D721Med (cell line): ENCODE measurements at regions not wholly inside any gene's neighbourhood (a gene's known extent, or its start where the extent isn't known, plus 50 kb on each side); places are given as distances from the start of the nearest gene placed in this dataset.

Experiments
- DNase-seq: peaks from one replicate; pipeline ENCODE4 v3.0.0; 2011; ENCODE audit warnings: low spot score; ENCODE audit not compliant: insufficient read length
- FAIRE-seq: peaks from 2 replicates; lab custom pipeline; 2011; peaks lifted over from hg19 to GRCh38; lab: Jason Lieb, UNC
- TF ChIP-seq, protein P1 (sequence below): IDR thresholded peaks from 2 replicates; pipeline ENCODE4 v1.5.1; 2012; ENCODE audit warnings: mild to moderate bottlenecking, control low read depth; ENCODE audit not compliant: insufficient read depth; ENCODE audit errors: missing control alignments

DNA sequence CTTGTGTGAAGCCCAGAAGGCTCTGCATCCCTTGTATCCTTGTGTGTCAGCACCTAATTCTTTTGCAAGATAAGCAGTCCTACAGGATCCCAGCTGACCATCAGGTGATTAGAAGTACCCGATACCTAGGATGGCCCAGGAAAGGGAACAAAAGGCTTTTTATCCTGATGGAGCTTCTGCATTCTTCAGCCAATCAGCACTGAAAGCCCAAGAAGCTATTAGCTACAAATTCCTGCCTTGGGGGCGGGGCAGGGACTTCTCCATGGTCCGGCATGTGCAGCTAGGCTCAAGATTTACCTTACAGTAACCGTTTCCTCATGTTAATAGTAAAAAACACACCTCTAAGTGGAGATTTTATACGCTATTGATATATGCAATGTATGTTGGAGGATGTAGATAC is 264.6 kb upstream of the THUMPD2 start:
- TF ChIP-seq, protein P1, sequence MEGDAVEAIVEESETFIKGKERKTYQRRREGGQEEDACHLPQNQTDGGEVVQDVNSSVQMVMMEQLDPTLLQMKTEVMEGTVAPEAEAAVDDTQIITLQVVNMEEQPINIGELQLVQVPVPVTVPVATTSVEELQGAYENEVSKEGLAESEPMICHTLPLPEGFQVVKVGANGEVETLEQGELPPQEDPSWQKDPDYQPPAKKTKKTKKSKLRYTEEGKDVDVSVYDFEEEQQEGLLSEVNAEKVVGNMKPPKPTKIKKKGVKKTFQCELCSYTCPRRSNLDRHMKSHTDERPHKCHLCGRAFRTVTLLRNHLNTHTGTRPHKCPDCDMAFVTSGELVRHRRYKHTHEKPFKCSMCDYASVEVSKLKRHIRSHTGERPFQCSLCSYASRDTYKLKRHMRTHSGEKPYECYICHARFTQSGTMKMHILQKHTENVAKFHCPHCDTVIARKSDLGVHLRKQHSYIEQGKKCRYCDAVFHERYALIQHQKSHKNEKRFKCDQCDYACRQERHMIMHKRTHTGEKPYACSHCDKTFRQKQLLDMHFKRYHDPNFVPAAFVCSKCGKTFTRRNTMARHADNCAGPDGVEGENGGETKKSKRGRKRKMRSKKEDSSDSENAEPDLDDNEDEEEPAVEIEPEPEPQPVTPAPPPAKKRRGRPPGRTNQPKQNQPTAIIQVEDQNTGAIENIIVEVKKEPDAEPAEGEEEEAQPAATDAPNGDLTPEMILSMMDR = no peak
- no peak for FAIRE-seq
- DNase-seq = no peak

DNA sequence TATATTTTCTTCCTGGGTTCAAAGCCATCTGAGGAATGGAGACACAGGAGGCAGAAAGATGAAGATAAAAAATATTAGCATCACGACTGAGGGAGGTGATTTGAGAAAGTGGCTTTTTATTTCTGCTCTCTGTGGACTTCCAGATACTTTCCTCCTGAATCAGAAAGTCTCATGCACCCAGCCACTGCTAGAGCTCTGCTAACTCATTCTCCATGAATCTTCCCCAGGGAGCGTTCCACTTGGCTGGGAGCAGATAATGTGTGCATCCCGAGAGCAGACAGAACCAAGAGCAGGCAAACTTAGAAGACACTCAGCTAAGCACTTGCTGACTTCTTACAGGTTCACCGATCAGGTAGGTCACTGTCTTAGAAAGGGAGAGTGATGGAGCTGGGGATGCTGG is 264.1 kb upstream of the THUMPD2 start:
- FAIRE-seq (no peak), DNase-seq (no peak)
- TF ChIP-seq, protein P1 = no peak

DNA sequence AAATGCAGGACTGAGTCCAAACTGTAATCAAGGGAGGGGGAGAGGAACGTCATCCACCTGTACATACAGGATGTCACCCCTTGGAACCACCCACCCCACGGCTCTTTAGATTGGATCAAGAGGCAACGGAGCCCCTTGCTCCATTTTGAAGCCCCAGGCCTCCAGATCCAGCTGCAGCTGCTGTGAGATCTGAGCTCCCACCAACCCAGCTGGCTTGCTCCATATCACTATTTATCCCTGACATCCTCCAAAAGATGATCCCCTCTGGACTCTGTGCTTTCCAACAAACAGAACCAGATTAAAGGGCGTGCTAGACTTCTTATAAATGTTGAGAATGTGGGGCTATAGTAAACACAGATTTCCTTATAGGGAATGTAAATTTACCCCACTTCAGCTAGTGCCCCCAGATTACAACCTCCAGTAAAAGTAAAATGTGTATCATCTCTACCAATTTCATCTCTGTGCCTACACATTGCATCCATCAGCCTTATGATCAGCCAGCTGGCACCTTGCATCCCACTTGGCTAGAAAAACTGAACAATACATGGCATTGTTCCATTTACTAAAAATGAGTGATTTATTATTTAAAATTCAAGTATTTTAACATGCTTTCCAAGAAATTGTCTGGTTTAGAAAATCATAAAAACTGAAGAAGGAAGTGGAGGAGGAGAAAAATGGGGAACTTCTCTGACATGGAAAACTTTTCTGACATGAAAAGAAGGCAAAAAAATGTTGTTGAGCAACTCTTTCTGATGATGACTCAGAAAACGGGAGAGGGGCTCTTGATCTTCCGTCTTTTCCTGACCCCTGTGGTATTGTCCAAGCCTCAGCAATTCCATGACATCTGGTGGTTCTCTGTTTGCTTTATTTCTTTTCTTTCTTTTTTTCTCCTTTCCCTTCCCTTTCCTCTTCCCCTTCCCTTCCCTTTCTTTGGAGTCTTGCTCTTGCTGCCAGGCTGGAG is 262.6 kb upstream of the THUMPD2 start:
- no peak for FAIRE-seq
- no peak for DNase-seq
- TF ChIP-seq, protein P1 = no peak

DNA sequence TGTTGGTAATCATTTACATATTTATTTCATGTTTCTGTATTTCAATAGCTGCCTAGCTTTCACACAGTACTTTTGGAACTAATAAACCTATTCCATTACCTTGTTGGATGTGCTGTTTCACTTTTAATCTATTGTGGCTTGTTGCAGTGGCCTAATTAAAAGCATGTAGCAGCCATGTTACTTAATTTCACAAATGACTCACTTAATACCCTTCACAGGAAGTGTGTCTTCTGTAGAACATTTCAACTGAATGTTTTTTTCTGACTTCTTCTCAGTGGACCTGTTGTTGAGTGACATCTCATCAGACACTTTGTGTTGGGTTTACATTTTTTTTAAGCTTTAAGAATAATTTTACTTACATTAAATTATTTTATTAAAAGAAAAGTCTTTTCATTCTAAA is 260.5 kb upstream of the THUMPD2 start:
- FAIRE-seq (no peak), DNase-seq (no peak)
- TF ChIP-seq, protein P1 = no peak

DNA sequence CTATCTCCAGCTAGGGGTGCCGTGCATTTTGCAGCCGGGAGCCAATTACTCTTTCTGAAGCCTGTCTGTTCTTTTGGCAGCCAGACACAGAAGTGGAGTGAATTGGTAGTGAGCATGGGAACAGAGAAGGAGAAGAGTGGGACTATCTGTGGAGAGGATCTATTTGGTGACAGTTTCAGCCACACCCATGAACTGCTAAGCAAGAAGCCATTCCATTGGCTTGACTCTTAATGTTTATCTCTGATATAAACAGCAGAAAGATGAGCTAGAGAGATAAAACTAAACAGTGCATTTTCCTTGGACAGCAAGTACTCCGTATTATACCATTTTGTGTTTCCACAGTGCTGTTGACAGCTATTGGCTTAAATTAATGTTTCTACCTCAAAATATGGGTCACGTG is 259.6 kb upstream of the THUMPD2 start:
- FAIRE-seq = no peak
- no peak for DNase-seq
- TF ChIP-seq, protein P1 = no peak

DNA sequence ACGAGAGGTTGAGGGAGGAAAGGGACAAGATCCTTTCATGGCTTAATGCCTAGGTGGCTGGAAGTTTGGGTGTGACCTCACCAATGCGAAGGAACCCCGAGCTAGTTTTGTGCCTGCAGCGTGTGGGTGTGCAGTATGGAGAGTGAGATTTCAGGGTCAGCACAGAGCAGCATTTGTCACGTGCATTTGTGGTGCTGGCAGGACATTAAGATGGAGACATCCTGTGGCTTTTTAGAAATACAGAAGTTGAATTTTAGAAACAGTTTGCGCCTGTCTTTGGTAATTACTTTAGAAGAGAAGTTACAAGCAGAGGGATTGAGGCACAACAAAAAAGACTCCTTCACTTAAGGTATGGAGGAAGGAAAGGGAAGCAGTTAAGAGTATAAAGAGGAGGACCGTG is 258.2 kb upstream of the THUMPD2 start:
- TF ChIP-seq, protein P1 = no peak
- FAIRE-seq = no peak

DNA sequence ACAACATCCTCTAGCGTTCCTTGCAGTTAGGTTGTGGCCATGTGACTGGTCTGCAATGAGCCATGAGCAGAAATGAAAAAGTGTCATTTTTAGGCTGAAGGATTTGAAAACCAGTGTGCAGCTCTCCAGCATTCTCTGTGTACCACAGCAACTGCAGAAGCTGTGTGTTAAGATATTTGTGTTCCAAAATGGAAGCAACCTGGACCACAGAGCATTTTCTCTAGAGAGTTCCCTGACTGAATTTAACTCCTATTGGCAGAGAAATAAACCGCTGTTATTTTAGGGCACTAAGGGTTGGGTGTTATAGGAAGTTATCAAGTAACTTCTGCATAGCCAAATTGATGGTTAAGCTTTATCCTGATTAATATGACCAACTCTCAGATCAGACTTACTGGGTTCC is 257.2 kb upstream of the THUMPD2 start:
- DNase-seq (no peak), FAIRE-seq (no peak)
- TF ChIP-seq, protein P1 = no peak

More for the DNA sequence above, 258.2 kb upstream of the THUMPD2 start:
- no peak for DNase-seq
